Stimulated activated CD8-positive, alpha-beta memory T cell treated with anti-CD3 and anti-CD28 coated beads, Interleukin-15, amount 100 ng/mL, for 4 hours (primary cell): ENCODE measurements at regions not wholly inside any gene's neighbourhood (a gene's known extent, or its start where the extent isn't known, plus 50 kb on each side); places are given as distances from the start of the nearest gene placed in this dataset.
"Not testable (repeated sequence)": the region's sequence is repeated elsewhere in the genome, so short reads cannot be mapped to it uniquely, and the experiment has no call there.

Experiments used
- DNase-seq, 2 donors: peaks; one replicate each; pipeline ENCODE4 v3.0.0-alpha.2; 2020; ENCODE audit warnings: low read depth in 2 of 2

GRCh38 chr6:140774080-140774505 is 1358.6 kb upstream of the GJE1 start:
- DNase-seq, result no peak

- DNase-seq, result no peak
These were observed 1359.4 kb upstream of the GJE1 start for GRCh38 chr6:140773276-140773675.

GRCh38 chr6:140772576-140772975 is 1360.1 kb upstream of the GJE1 start:
- no peak for DNase-seq

- DNase-seq, result no peak
These were observed 1364.6 kb upstream of the GJE1 start for GRCh38 chr6:140768133-140768532.

GRCh38 chr6:140766999-140767398 is 1365.7 kb upstream of the GJE1 start:
- no peak for DNase-seq

GRCh38 chr6:140758169-140758877 is 1374.4 kb upstream of the GJE1 start:
- no peak for DNase-seq

GRCh38 chr6:140752234-140752633 is 1377.8 kb upstream of the CITED2 start:
- DNase-seq, result no peak

GRCh38 chr6:140747114-140747513 is 1372.7 kb upstream of the CITED2 start:
- DNase-seq, result no peak

- DNase-seq, result no peak
These were observed 1370.3 kb upstream of the CITED2 start for GRCh38 chr6:140744659-140745320.

GRCh38 chr6:140736231-140736630 is 1361.8 kb upstream of the CITED2 start:
- DNase-seq, result no peak

- DNase-seq, result no peak
These were observed 1358.5 kb upstream of the CITED2 start for GRCh38 chr6:140732991-140733390.

GRCh38 chr6:140732155-140732554 is 1357.7 kb upstream of the CITED2 start:
- no peak for DNase-seq

- no peak for DNase-seq
These were observed 1357.3 kb upstream of the CITED2 start for GRCh38 chr6:140731741-140732140.

- DNase-seq, result no peak
These were observed 1355.1 kb upstream of the CITED2 start for GRCh38 chr6:140729521-140729920.

GRCh38 chr6:140718021-140718420 is 1343.6 kb upstream of the CITED2 start:
- no peak for DNase-seq

GRCh38 chr6:140713495-140713894 is 1339.0 kb upstream of the CITED2 start:
- DNase-seq, result no peak

GRCh38 chr6:140711019-140711613 is 1336.7 kb upstream of the CITED2 start:
- no peak for DNase-seq

GRCh38 chr6:140708441-140708840 is 1334.0 kb upstream of the CITED2 start:
- no peak for DNase-seq

GRCh38 chr6:140704008-140704407 is 1329.6 kb upstream of the CITED2 start:
- not testable (repeated sequence) for DNase-seq

GRCh38 chr6:140697585-140697984 is 1323.1 kb upstream of the CITED2 start:
- no peak for DNase-seq

GRCh38 chr6:140684776-140685550 is 1310.5 kb upstream of the CITED2 start:
- DNase-seq, result no peak

GRCh38 chr6:140677781-140678528 is 1303.5 kb upstream of the CITED2 start:
- DNase-seq, result no peak
